SK-N-MC (cell line): ENCODE measurements at regions not wholly inside any gene's neighbourhood (a gene's known extent, or its start where the extent isn't known, plus 50 kb on each side); places are given as distances from the start of the nearest gene placed in this dataset.

Experiments used
- DNase-seq: peaks from one replicate; pipeline ENCODE4 v3.0.0-alpha.2; 2011; ENCODE audit warnings: low read depth, low spot score
- H3K27ac ChIP-seq: fragments of 200-600 bp; sonication (generic); 2 replicates; pipeline ENCODE4 v1.5.1; 2016; ENCODE audit warnings: mixed run types
- H3K36me3 ChIP-seq: fragments of 200-600 bp; sonication (generic); 2 replicates; pipeline ENCODE4 v1.6.1; 2017; ENCODE audit warnings: antibody characterized with exemption, low read length, mixed read lengths; ENCODE audit not compliant: insufficient read depth
- H3K4me3 ChIP-seq: fragments of 200-600 bp; sonication (generic); 2 replicates; pipeline ENCODE4 v1.5.1; 2016
- H3K9ac ChIP-seq: fragments of 200-600 bp; sonication (generic); 2 replicates; pipeline ENCODE4 v1.8.0; 2017; ENCODE audit warnings: mixed run types, mixed read lengths; ENCODE audit not compliant: insufficient read length
- H3K9me3 ChIP-seq: fragments of 200-600 bp; sonication (generic); 2 replicates; pipeline ENCODE4 v1.6.1; 2017; ENCODE audit warnings: low read depth, mild to moderate bottlenecking, antibody characterized with exemption, low read length, moderate library complexity, mixed read lengths
- EZH2 ChIP-seq: fragments of 200-600 bp; sonication (generic); IDR thresholded peaks from one replicate; pipeline ENCODE4 v1.6.1; 2017; ENCODE audit warnings: antibody characterized with exemption
- FOXP2 ChIP-seq: optimal IDR thresholded peaks from 2 replicates; pipeline ENCODE3; 2011; ENCODE audit warnings: mild to moderate bottlenecking, moderate library complexity; ENCODE audit not compliant: insufficient read depth; ENCODE audit errors: extremely low read length, control extremely low read depth
- POLR2AphosphoS5 ChIP-seq: IDR thresholded peaks from 2 replicates; pipeline ENCODE4 v1.6.1; 2012; ENCODE audit warnings: mild to moderate bottlenecking, low read depth, low read length, borderline replicate concordance

- Histone ChIP-seq H3K9me3 (no peaks in the 10 kb centered on the region), H3K36me3 (no peaks in the 10 kb centered on the region), H3K9ac (no peak overlapping the region), H3K4me3 (no peak overlapping the region), H3K27ac (no peak overlapping the region)
- DNase-seq: no peak
- TF ChIP-seq FOXP2 (no peak), POLR2AphosphoS5 (no peak), EZH2 (no peak)
Measured at GRCh38 chr11:25515576-25515975, 816.4 kb upstream of the ANO3 start.

DNA sequence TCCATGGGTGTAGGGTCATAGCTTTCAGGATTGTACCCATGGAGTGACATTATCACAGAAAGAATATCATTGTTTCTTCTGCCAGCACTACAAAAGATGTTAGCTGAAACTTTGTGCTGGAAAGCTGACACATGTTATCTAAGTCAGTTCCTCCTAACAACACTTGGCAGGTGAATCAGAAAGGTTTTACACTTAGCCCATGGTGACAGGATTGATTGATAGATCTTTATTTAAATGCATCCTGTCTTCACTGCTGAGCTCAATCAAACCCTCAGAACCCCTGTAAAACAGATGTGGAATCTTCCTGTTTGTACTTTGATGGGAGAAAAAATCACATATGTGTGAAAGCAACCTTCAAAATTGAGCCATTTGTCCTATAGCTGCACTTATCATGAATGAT is 811.5 kb upstream of the ANO3 start:
- H3K9ac ChIP-seq: no peak overlapping the region
- DNase-seq: no peak
- no peak overlapping the region for H3K4me3 ChIP-seq
- TF ChIP-seq POLR2AphosphoS5 (no peak), FOXP2 (no peak), EZH2 (no peak)
- no peaks in the 10 kb centered on the region for H3K36me3 ChIP-seq
- H3K9me3 ChIP-seq: no peaks in the 10 kb centered on the region
- no peak overlapping the region for H3K27ac ChIP-seq

- no peaks in the 10 kb centered on the region for H3K36me3 ChIP-seq
- no peaks in the 10 kb centered on the region for H3K9me3 ChIP-seq
- no peak for DNase-seq
- no peak overlapping the region for H3K9ac ChIP-seq
- no peak overlapping the region for H3K4me3 ChIP-seq
- H3K27ac ChIP-seq: no peak overlapping the region
- TF ChIP-seq FOXP2 (no peak), POLR2AphosphoS5 (no peak), EZH2 (no peak)
Measured at GRCh38 chr11:25527841-25528240, 804.1 kb upstream of the ANO3 start.

GRCh38 chr11:25529572-25529971 is 802.4 kb upstream of the ANO3 start:
- no peak overlapping the region for H3K9ac ChIP-seq

DNA sequence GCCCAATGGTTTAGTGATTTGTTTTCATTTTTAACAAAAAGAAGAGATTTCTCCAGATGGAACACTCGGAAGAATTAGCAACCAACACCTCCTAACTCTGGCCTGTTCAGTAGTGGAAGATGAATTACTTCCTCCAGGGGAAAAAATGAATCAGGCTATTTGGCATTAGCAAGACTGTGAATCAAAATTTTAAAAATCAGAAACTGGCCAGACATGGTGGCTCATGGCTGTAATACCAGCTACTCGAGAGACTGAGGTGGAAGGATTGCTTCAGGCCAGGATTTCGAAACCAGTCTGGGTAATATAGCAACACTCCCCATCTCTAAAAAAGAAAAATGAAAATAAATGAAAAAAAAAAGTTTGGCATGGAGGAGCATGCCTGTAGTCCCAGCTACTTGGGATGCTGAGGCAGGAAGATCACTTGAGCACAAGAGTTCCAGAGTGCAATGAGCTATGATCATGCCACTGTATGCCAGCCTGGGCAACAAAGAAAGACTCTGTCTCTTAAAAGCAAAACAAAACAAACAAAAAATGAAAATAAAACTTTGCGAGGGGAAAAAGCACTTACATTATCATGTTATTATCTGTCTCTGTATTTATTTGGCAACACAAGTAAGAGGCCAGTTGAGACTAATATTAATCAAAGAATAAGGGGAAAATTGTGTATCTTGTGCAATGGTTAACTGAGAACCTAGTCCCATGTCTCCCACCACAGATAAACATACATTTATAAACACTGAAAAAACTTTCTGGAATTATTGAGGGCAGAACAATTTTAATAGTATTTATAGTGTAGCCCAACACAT is 796.3 kb upstream of the ANO3 start:
- no peak for DNase-seq
- no peaks in the 10 kb centered on the region for H3K9me3 ChIP-seq
- no peak for TF ChIP-seq EZH2
- TF ChIP-seq POLR2AphosphoS5: no peak
- TF ChIP-seq FOXP2: no peak
- H3K9ac ChIP-seq: no peak overlapping the region
- no peak overlapping the region for H3K4me3 ChIP-seq
- H3K36me3 ChIP-seq: no peaks in the 10 kb centered on the region
- no peak overlapping the region for H3K27ac ChIP-seq

More at GRCh38 chr11:25529572-25529971, 802.4 kb upstream of the ANO3 start:
- no peak overlapping the region for H3K4me3 ChIP-seq
- no peaks in the 10 kb centered on the region for H3K9me3 ChIP-seq
- H3K27ac ChIP-seq: no peak overlapping the region
- no peak for DNase-seq
- H3K36me3 ChIP-seq: no peaks in the 10 kb centered on the region
- TF ChIP-seq EZH2 (no peak), POLR2AphosphoS5 (no peak), FOXP2 (no peak)

DNA sequence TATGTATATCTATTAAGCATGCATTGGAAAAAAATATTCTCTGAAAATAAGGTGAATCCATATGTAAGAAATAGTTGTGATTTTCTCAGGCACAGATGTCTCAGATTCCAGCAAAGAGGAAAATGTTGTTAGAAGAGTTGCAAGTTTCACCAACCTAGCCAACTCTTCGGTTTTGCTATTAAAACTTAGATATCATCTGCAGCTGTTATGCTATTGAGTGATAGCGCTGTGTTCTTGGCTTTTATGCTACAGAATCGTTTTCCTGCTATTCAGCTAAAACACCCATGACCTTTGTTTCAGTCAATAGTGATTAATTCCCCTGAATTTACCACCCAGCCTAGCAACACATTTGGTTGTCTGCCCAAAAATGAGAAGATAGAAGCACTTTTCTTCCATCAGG is 795.6 kb upstream of the ANO3 start:
- DNase-seq: no peak
- no peaks in the 10 kb centered on the region for H3K36me3 ChIP-seq
- no peak overlapping the region for H3K27ac ChIP-seq
- H3K9me3 ChIP-seq: no peaks in the 10 kb centered on the region
- no peak overlapping the region for H3K4me3 ChIP-seq
- H3K9ac ChIP-seq: no peak overlapping the region
- no peak for TF ChIP-seq EZH2

GRCh38 chr11:25537393-25537792 is 794.5 kb upstream of the ANO3 start:
- TF ChIP-seq FOXP2: no peak
- no peak for TF ChIP-seq POLR2AphosphoS5
- no peak for TF ChIP-seq EZH2
- Histone ChIP-seq H3K4me3 (no peak overlapping the region), H3K27ac (no peak overlapping the region), H3K36me3 (no peaks in the 10 kb centered on the region), H3K9me3 (no peaks in the 10 kb centered on the region), H3K9ac (no peak overlapping the region)
- no peak for DNase-seq

- H3K4me3 ChIP-seq: no peak overlapping the region
- no peaks in the 10 kb centered on the region for H3K36me3 ChIP-seq
- TF ChIP-seq FOXP2 (no peak), EZH2 (no peak), POLR2AphosphoS5 (no peak)
- DNase-seq: no peak
- no peak overlapping the region for H3K9ac ChIP-seq
- H3K27ac ChIP-seq: no peak overlapping the region
- H3K9me3 ChIP-seq: no peaks in the 10 kb centered on the region
Measured at GRCh38 chr11:25547292-25547691, 784.6 kb upstream of the ANO3 start.

- no peak overlapping the region for H3K4me3 ChIP-seq
- H3K36me3 ChIP-seq: no peaks in the 10 kb centered on the region
- no peak overlapping the region for H3K9ac ChIP-seq
- TF ChIP-seq POLR2AphosphoS5: no peak
- TF ChIP-seq FOXP2: no peak
- TF ChIP-seq EZH2: no peak
- no peaks in the 10 kb centered on the region for H3K9me3 ChIP-seq
- H3K27ac ChIP-seq: no peak overlapping the region
- DNase-seq: no peak
Measured at GRCh38 chr11:25562417-25562816, 769.5 kb upstream of the ANO3 start.
